ENCODE measurements at regions not wholly inside any gene's neighbourhood (a gene's known extent, or its start where the extent isn't known, plus 50 kb on each side); places are given as distances from the start of the nearest gene placed in this dataset.

DNA sequence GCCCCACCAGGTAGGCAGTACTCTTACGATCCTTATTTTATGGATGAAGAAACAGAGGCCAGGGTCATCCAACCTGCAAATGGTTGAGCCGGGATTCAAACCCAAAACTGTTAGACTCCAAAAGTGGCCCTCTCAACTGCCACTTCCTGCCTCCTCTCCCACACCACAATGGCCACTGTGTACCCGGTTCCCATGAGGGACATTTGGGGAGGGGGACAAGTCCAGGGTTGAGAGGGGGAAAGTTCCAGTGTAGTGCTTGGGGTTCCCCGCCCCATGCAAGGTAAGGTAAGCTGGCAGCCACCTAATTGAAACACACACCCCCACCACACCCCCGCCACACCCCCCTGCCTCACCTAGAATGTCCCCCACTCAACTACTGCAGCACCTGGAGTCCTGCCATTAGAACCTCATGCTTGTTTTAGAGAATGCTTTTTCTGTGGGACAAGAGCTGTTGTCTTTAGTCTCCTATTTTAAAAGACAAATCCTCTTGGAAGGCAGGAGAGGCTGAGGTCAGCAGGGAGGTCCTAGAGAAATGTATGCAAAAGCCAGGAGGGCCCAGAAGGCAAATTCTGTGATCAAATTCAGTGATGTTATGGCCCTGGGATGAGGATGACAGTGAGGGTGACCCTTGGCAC, 145.2 kb downstream of the ZFP36L2 start:
- H3K9me3 ChIP-seq (replicated peaks; ENCODE audit: control insufficient read depth, insufficient read depth, low read length), result no peaks in the 10 kb centered on the region
- TF ChIP-seq DPF2 (IDR thresholded peaks at IDR 0.05) (no peak), ESRRA (IDR thresholded peaks at IDR 0.05; ENCODE audit: low read length) (no peak), JUNB (IDR thresholded peaks at IDR 0.05) (no peak), EZH2 (IDR thresholded peaks at IDR 0.05; ENCODE audit: borderline replicate concordance, control insufficient read depth, low read depth, low read length) (no peak), HDGF (IDR thresholded peaks at IDR 0.05) (no peak), MTA2 (IDR thresholded peaks at IDR 0.05; ENCODE audit: low read depth) (no peak), CHD1 (IDR thresholded peaks at IDR 0.05; ENCODE audit: low read depth, low read length) (no peak), REST (IDR thresholded peaks at IDR 0.05; ENCODE audit: low read depth, low read length) (no peak), SRF (IDR thresholded peaks at IDR 0.05; ENCODE audit: low read depth in 2 of 2, low read length in 2 of 2) (no peak), IRF3 (IDR thresholded peaks at IDR 0.05) (no peak), YY1 (IDR thresholded peaks at IDR 0.05; ENCODE audit: low read depth, low read length) (no peak), KLF5 (IDR thresholded peaks at IDR 0.05; ENCODE audit: partially characterized antibody) (no peak), RFX5 (IDR thresholded peaks at IDR 0.05; ENCODE audit: low read depth, low read length) (no peak), PKNOX1 (IDR thresholded peaks at IDR 0.05) (no peak), HCFC1 (IDR thresholded peaks at IDR 0.05; ENCODE audit: low read length) (no peak)
- TF ChIP-seq, protein P1, sequence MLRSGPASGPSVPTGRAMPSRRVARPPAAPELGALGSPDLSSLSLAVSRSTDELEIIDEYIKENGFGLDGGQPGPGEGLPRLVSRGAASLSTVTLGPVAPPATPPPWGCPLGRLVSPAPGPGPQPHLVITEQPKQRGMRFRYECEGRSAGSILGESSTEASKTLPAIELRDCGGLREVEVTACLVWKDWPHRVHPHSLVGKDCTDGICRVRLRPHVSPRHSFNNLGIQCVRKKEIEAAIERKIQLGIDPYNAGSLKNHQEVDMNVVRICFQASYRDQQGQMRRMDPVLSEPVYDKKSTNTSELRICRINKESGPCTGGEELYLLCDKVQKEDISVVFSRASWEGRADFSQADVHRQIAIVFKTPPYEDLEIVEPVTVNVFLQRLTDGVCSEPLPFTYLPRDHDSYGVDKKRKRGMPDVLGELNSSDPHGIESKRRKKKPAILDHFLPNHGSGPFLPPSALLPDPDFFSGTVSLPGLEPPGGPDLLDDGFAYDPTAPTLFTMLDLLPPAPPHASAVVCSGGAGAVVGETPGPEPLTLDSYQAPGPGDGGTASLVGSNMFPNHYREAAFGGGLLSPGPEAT (IDR thresholded peaks at IDR 0.05; ENCODE audit: low read depth), result no peak
- no peaks in the 10 kb centered on the region for H3K36me3 ChIP-seq (ENCODE audit: control insufficient read depth in 2 of 2, insufficient read depth in 2 of 2, low read length in 1 of 2)
- ChIA-PET RAD21 (ENCODE audit: unreplicated experiment) (no interaction called here), POLR2A (no interaction called here), CTCF (no interaction called here), SMC1A (ENCODE audit: uncharacterized antibody, unreplicated experiment) (no interaction called here)
- no peaks in the 10 kb centered on the region for H3K79me2 ChIP-seq (ENCODE audit: control insufficient read depth, insufficient read depth, low read length)
- intact Hi-C loops (cut with micrococcal nuclease; ENCODE audit: unreplicated experiment) (no loop called here), in situ Hi-C loops (cut with MboI) (no loop called here)
- DNase-seq (ENCODE audit: low read depth, low spot score) (no peak), ATAC-seq (no peak), FAIRE-seq (no peak)
- H3K4me2 ChIP-seq (ENCODE audit: control insufficient read depth, insufficient read depth), result no peak overlapping the region
- no peak overlapping the region for H3K27ac ChIP-seq (ENCODE audit: control insufficient read depth, insufficient read depth)
- no peaks in the 10 kb centered on the region for H3K27me3 ChIP-seq (replicated peaks in 1 of 2; ENCODE audit: control insufficient read depth in 2 of 2, insufficient read depth in 2 of 2, low read length in 1 of 2)
- BruUV-seq (replicated peaks), result no TSS peak
- H3K9ac ChIP-seq (ENCODE audit: control insufficient read depth, insufficient read depth, low read length), result no peak overlapping the region
- no peaks in the 10 kb centered on the region for H4K20me1 ChIP-seq (ENCODE audit: control insufficient read depth, insufficient read depth)
- H2AFZ ChIP-seq (ENCODE audit: control insufficient read depth, low read depth, low read length), result no peak overlapping the region
- no peak overlapping the region for H3K4me3 ChIP-seq
- H3K4me1 ChIP-seq (ENCODE audit: control insufficient read depth, insufficient read depth, low read length), result no peaks in the 10 kb centered on the region
- WGBS (ENCODE audit: insufficient coverage, insufficient replicate concordance, low lambda C conversion rate, missing lambda C conversion rate), result 20% methylated on average over 5 of the region's 5 CpGs
